Endothelial cell of umbilical vein (primary cell): ENCODE measurements at regions not wholly inside any gene's neighbourhood (a gene's known extent, or its start where the extent isn't known, plus 50 kb on each side); places are given as distances from the start of the nearest gene placed in this dataset.

Experiments
- BruUV-seq: library from RNA; stranded (reverse); fragments of 400-500 nt; replicated peaks from 2 replicates; lab custom pipeline; 2021; lab: Mats Ljungman, UMichigan
- CTCF ChIA-PET: fragments of 300-600, 350-600 bp; sonication (Branson Sonifier 250); formaldehyde crosslinking; loops from one replicate; lab custom pipeline; 2021; ENCODE audit warnings: antibody characterized with exemption, inconsistent platforms; lab: Charles Lee
- POLR2A ChIA-PET: fragments of 300-600, 350-600 bp; sonication (Branson Sonifier 250); formaldehyde crosslinking; loops from one replicate; lab custom pipeline; 2021; ENCODE audit warnings: antibody characterized with exemption, inconsistent platforms; lab: Charles Lee
- DNase-seq: peaks from one replicate; pipeline ENCODE4 v3.0.0-alpha.2; 2011; ENCODE audit warnings: low read depth, low spot score
- FAIRE-seq: peaks from 2 replicates; lab custom pipeline; 2011; peaks lifted over from hg19 to GRCh38; lab: Jason Lieb, UNC
- H2AFZ ChIP-seq: 2 replicates; pipeline ENCODE4 v1.6.0; 2012; ENCODE audit warnings: low read depth, low read length, control low read depth, inconsistent platforms
- H3K27ac ChIP-seq: 2 replicates; pipeline ENCODE4 v1.5.1; 2011; ENCODE audit warnings: low read depth, mild to moderate bottlenecking, control low read depth, low read length, moderate library complexity; ENCODE audit not compliant: insufficient read depth
- H3K27me3 ChIP-seq, 2 experiments: 2 replicates each; pipeline versions ENCODE4 v1.6.0 to v1.6.1; 2011; ENCODE audit warnings: low read length in 2 of 2, mixed read lengths in 1 of 2; ENCODE audit not compliant: control insufficient read depth in 2 of 2, insufficient read depth in 2 of 2
- H3K36me3 ChIP-seq, 2 experiments: 2 replicates in 1 of 2; 3 replicates in 1 of 2; pipeline ENCODE4 v1.5.1; 2011; ENCODE audit warnings: low read length in 2 of 2, mild to moderate bottlenecking in 1 of 2, moderate library complexity in 1 of 2; ENCODE audit not compliant: control insufficient read depth in 2 of 2, insufficient read depth in 2 of 2; ENCODE audit errors: extremely low read depth in 1 of 2
- H3K4me1 ChIP-seq: 3 replicates; pipeline ENCODE4 v1.5.1; 2011; ENCODE audit warnings: mild to moderate bottlenecking, low read length; ENCODE audit not compliant: control insufficient read depth, insufficient read depth; ENCODE audit errors: extremely low read depth
- H3K4me2 ChIP-seq: 2 replicates; pipeline ENCODE4 v1.6.1; 2011; ENCODE audit warnings: low read length, control low read depth, mixed read lengths; ENCODE audit not compliant: insufficient read depth
- H3K4me3 ChIP-seq, 3 experiments: fragments of 200-600 bp in 1 of 3; sonication (generic), shearing (Covaris generic) in 1 of 3; replicated peaks in 1 of 3; 2 replicates each; pipeline ENCODE4 v1.5.1; 2011 to 2016; ENCODE audit warnings: control low read depth in 3 of 3, low read length in 3 of 3, mild to moderate bottlenecking in 2 of 3, inconsistent platforms in 1 of 3, low read depth in 1 of 3, moderate library complexity in 1 of 3; ENCODE audit not compliant: insufficient read depth in 1 of 3
- H3K79me2 ChIP-seq: 2 replicates; pipeline ENCODE4 v1.6.0; 2012; ENCODE audit warnings: low read length, inconsistent platforms; ENCODE audit not compliant: control insufficient read depth, insufficient read depth
- H3K9ac ChIP-seq: replicated peaks from 2 replicates; pipeline ENCODE3; 2011; ENCODE audit warnings: low read length, control low read depth; ENCODE audit not compliant: insufficient read depth; ENCODE audit errors: extremely low read depth
- H3K9me1 ChIP-seq: replicated peaks from 3 replicates; pipeline ENCODE4 v1.6.0; 2011; ENCODE audit warnings: mild to moderate bottlenecking, low read length; ENCODE audit not compliant: control insufficient read depth, insufficient read depth; ENCODE audit errors: extremely low read depth
- H3K9me3 ChIP-seq: replicated peaks from 2 replicates; pipeline ENCODE4 v1.5.1; 2012; ENCODE audit warnings: low read length, inconsistent platforms; ENCODE audit not compliant: control insufficient read depth, insufficient read depth
- H4K20me1 ChIP-seq: replicated peaks from 2 replicates; pipeline ENCODE3; 2011; ENCODE audit warnings: mild to moderate bottlenecking, low read length; ENCODE audit not compliant: control insufficient read depth, insufficient read depth; ENCODE audit errors: extremely low read depth
- EZH2 ChIP-seq: IDR thresholded peaks from 2 replicates; pipeline ENCODE4 v1.6.1; 2012; ENCODE audit warnings: borderline replicate concordance, low read depth, mild to moderate bottlenecking, moderate library complexity, low read length, inconsistent platforms; ENCODE audit not compliant: severe bottlenecking
- FOS ChIP-seq: IDR thresholded peaks from 2 replicates; pipeline ENCODE4 v1.6.1; 2011; ENCODE audit warnings: mild to moderate bottlenecking, low read length, moderate library complexity, borderline replicate concordance; ENCODE audit not compliant: insufficient read depth
- GATA2 ChIP-seq: IDR thresholded peaks from 2 replicates; pipeline ENCODE4 v1.7.0; 2011; ENCODE audit warnings: low read depth, mild to moderate bottlenecking, moderate library complexity, mixed read lengths, low read length; ENCODE audit not compliant: insufficient read length, insufficient read depth
- JUN ChIP-seq: IDR thresholded peaks from 2 replicates; pipeline ENCODE4 v1.6.1; 2011; ENCODE audit warnings: borderline replicate concordance, low read depth; ENCODE audit not compliant: insufficient read length, insufficient read depth
- MAX ChIP-seq: IDR thresholded peaks from 2 replicates; pipeline ENCODE4 v1.6.1; 2011; ENCODE audit not compliant: insufficient read depth, insufficient read length
- MYC ChIP-seq: IDR thresholded peaks from one replicate; pipeline ENCODE4 v1.6.1; 2011; ENCODE audit warnings: mild to moderate bottlenecking, low read depth, low read length
- POLR2A ChIP-seq: IDR thresholded peaks from 2 replicates; pipeline ENCODE4 v1.6.1; 2012; ENCODE audit warnings: low read depth, mild to moderate bottlenecking, control low read depth, low read length
- POLR2AphosphoS5 ChIP-seq: IDR thresholded peaks from 2 replicates; pipeline ENCODE4 v1.6.1; 2012; ENCODE audit warnings: low read depth, mild to moderate bottlenecking, control low read depth, low read length, moderate library complexity; ENCODE audit not compliant: insufficient read depth
- dilution Hi-C: fragments of 300-500 bp; cut with MboI; formaldehyde crosslinking; loops from one replicate; pipeline ENCODE4 v1.15.0; 2019; ENCODE audit warnings: low sequenced_read_pairs; ENCODE audit not compliant: extremely low pct_ligation_motif_present
- intact Hi-C: fragments of 100-400 bp; cut with micrococcal nuclease; formaldehyde crosslinking; loops from one replicate; pipeline ENCODE4 v1.10.0; 2022
- TF ChIP-seq, protein P1 (sequence below), 2 donors: IDR thresholded peaks; 1 replicate in 1 of 2; 2 replicates in 1 of 2; pipeline ENCODE4 v1.5.1; 2011; ENCODE audit warnings: low read length in 2 of 2, mild to moderate bottlenecking in 2 of 2, moderate library complexity in 2 of 2, control low read depth in 1 of 2, inconsistent platforms in 1 of 2, low read depth in 1 of 2; ENCODE audit not compliant: insufficient read depth in 1 of 2; ENCODE audit errors: extremely low read depth in 1 of 2

GRCh38 chr12:82186282-82186681, 171.9 kb downstream of the CCDC59 start:
- Histone ChIP-seq H3K9me1 (no peaks in the 10 kb centered on the region), H3K9ac (no peak overlapping the region), H3K79me2 (no peaks in the 10 kb centered on the region), H4K20me1 (no peaks in the 10 kb centered on the region), H3K27ac (no peak overlapping the region), H3K36me3 (no peaks in the 10 kb centered on the region), H3K9me3 (no peaks in the 10 kb centered on the region), H3K4me2 (no peak overlapping the region), H3K27me3 (no peaks in the 10 kb centered on the region), H2AFZ (no peak overlapping the region), H3K4me1 (no peaks in the 10 kb centered on the region), H3K4me3 (no peak overlapping the region)
- FAIRE-seq: no peak
- CTCF ChIA-PET: no interaction called here
- TF ChIP-seq MYC (no peak), POLR2A (no peak), EZH2 (no peak), FOS (no peak), POLR2AphosphoS5 (no peak), MAX (no peak), GATA2 (no peak), JUN (no peak)
- TF ChIP-seq, protein P1, sequence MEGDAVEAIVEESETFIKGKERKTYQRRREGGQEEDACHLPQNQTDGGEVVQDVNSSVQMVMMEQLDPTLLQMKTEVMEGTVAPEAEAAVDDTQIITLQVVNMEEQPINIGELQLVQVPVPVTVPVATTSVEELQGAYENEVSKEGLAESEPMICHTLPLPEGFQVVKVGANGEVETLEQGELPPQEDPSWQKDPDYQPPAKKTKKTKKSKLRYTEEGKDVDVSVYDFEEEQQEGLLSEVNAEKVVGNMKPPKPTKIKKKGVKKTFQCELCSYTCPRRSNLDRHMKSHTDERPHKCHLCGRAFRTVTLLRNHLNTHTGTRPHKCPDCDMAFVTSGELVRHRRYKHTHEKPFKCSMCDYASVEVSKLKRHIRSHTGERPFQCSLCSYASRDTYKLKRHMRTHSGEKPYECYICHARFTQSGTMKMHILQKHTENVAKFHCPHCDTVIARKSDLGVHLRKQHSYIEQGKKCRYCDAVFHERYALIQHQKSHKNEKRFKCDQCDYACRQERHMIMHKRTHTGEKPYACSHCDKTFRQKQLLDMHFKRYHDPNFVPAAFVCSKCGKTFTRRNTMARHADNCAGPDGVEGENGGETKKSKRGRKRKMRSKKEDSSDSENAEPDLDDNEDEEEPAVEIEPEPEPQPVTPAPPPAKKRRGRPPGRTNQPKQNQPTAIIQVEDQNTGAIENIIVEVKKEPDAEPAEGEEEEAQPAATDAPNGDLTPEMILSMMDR (IDR thresholded peaks at IDR 0.05; ENCODE audit: extremely low read depth in 1 of 2, insufficient read depth in 1 of 2, low read depth in 1 of 2, low read length in 2 of 2): no peak
- POLR2A ChIA-PET: no interaction called here
- dilution Hi-C loops: no loop called here
- DNase-seq: no peak
- intact Hi-C loops: no loop called here
- no TSS peak for BruUV-seq
